ENCODE measurements at regions not wholly inside any gene's neighbourhood (a gene's known extent, or its start where the extent isn't known, plus 50 kb on each side); places are given as distances from the start of the nearest gene placed in this dataset.

DNA sequence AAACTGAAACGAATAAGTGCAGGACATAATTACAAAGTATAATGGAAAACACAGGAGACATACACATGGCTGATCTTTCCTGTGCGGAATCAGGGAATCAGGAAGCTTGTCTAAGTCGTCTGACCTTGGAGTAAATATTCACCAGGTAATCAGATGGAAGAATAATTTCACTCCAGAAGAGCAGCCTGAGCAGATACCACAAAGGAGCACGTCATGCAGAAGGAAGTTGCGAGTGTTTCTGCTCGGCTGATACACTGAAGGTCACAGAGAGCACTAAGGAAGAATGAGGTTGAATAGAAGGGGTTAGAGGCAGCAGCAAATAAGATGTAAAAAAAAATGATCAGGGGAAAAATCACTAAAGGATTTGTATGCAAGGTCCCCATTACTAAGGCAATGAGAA is 122.3 kb upstream of the GPC6 start:
- no peak for DNase-seq (ENCODE audit: low spot score in 2 of 2)
- no peak overlapping the region for H3K4me3 ChIP-seq
- in situ Hi-C loops (cut with MboI; ENCODE audit: low sequenced_read_pairs), result no loop called here
- no peaks in the 10 kb centered on the region for H3K27me3 ChIP-seq (ENCODE audit: low read depth)
- no peaks in the 10 kb centered on the region for H3K9me3 ChIP-seq
- no peaks in the 10 kb centered on the region for H3K4me1 ChIP-seq
- H3K36me3 ChIP-seq (replicated peaks), result no peaks in the 10 kb centered on the region

- in situ Hi-C loops (cut with MboI; ENCODE audit: low sequenced_read_pairs), result no loop called here
- peaks cover 2% of the 10 kb centered on the region; the same call in 1 of the 2 replicates for H3K27me3 ChIP-seq (ENCODE audit: low read depth)
- no peak for DNase-seq (ENCODE audit: low spot score in 2 of 2)
- H3K9me3 ChIP-seq, result no peaks in the 10 kb centered on the region
- H3K4me3 ChIP-seq, result no peak overlapping the region
- no peaks in the 10 kb centered on the region for H3K36me3 ChIP-seq (replicated peaks)
- H3K4me1 ChIP-seq, result no peaks in the 10 kb centered on the region
These were observed 118.5 kb upstream of the GPC6 start for GRCh38 chr13:93108111-93108601.

DNA sequence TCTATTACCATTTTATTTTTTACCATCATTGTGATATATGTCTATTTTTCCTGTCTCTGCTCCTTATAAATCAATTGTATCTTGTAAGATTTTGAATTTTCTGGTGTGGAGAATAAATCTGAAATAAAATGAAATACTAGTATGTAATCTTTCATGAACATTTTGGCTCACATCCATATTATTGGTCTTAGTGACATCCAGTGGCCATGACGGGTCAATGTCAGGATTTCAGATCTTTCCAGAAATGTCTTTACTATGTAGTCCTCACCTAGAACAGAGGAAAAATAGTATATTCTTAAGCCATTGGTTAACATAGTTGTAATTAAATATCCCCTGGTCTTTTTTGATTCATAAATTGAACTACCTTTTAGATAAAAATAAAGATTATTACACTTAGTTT is 109.8 kb upstream of the GPC6 start:
- Histone ChIP-seq H3K4me3 (no peak overlapping the region), H3K27me3 (ENCODE audit: low read depth) (0 out of 2 replicates have a peak, but pooled peaks cover 3% of the 10 kb centered on the region), H3K9me3 (no peaks in the 10 kb centered on the region), H3K4me1 (no peaks in the 10 kb centered on the region), H3K36me3 (replicated peaks) (no peaks in the 10 kb centered on the region)
- in situ Hi-C loops (cut with MboI; ENCODE audit: low sequenced_read_pairs), result no loop called here
- DNase-seq (ENCODE audit: low spot score in 2 of 2), result no peak

DNA sequence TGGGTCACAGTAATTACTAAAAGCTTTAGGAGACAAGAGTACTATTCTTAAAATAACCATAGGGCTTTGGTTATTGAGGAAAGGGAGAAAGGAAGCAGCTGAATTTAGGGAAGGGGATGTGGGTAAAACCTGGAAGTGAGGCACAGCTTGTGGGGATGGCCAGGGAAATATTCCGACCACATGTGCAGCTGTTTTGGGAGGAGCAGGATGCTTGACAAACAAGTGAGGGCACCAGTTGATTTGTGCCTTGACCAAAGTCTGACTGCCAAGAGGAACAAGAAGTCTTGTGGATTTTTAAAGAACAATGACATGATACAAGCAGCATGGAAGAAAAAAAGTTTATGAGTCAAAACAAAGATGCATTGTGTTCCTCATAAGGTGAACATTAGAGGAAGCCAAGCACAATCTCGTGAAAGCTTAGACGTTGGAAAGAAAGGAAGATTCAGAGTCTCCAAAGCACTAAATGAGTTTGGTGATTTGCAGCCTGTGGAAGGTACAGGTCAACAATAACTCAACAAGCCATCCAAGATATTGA is 108.5 kb upstream of the GPC6 start:
- in situ Hi-C loops (cut with MboI; ENCODE audit: low sequenced_read_pairs), result no loop called here
- Histone ChIP-seq H3K4me3 (no peak overlapping the region), H3K4me1 (no peaks in the 10 kb centered on the region), H3K9me3 (no peaks in the 10 kb centered on the region), H3K27me3 (ENCODE audit: low read depth) (0 out of 2 replicates have a peak, but pooled peaks cover 3% of the 10 kb centered on the region), H3K36me3 (replicated peaks) (no peaks in the 10 kb centered on the region)
- no peak for DNase-seq (ENCODE audit: low spot score in 2 of 2)

GRCh38 chr13:93140912-93141311 is 85.7 kb upstream of the GPC6 start:
- Histone ChIP-seq H3K4me3 (no peak overlapping the region), H3K9me3 (no peaks in the 10 kb centered on the region), H3K4me1 (no peaks in the 10 kb centered on the region), H3K27me3 (ENCODE audit: low read depth) (no peaks in the 10 kb centered on the region), H3K36me3 (replicated peaks) (no peaks in the 10 kb centered on the region)
- in situ Hi-C loops (cut with MboI; ENCODE audit: low sequenced_read_pairs), result no loop called here
- no peak for DNase-seq (ENCODE audit: low spot score in 2 of 2)

- no peaks in the 10 kb centered on the region for H3K27me3 ChIP-seq (ENCODE audit: low read depth)
- no peak for DNase-seq (ENCODE audit: low spot score in 2 of 2)
- H3K36me3 ChIP-seq (replicated peaks), result no peaks in the 10 kb centered on the region
- in situ Hi-C loops (cut with MboI; ENCODE audit: low sequenced_read_pairs), result no loop called here
- H3K4me1 ChIP-seq, result no peaks in the 10 kb centered on the region
- no peaks in the 10 kb centered on the region for H3K9me3 ChIP-seq
- no peak overlapping the region for H3K4me3 ChIP-seq
These were observed 82.6 kb upstream of the GPC6 start for GRCh38 chr13:93144031-93144430.

GRCh38 chr13:93145199-93145598 is 81.4 kb upstream of the GPC6 start:
- Histone ChIP-seq H3K4me3 (no peak overlapping the region), H3K36me3 (replicated peaks) (no peaks in the 10 kb centered on the region), H3K4me1 (no peaks in the 10 kb centered on the region), H3K9me3 (no peaks in the 10 kb centered on the region), H3K27me3 (ENCODE audit: low read depth) (no peaks in the 10 kb centered on the region)
- in situ Hi-C loops (cut with MboI; ENCODE audit: low sequenced_read_pairs), result no loop called here
- DNase-seq (ENCODE audit: low spot score in 2 of 2), result no peak

DNA sequence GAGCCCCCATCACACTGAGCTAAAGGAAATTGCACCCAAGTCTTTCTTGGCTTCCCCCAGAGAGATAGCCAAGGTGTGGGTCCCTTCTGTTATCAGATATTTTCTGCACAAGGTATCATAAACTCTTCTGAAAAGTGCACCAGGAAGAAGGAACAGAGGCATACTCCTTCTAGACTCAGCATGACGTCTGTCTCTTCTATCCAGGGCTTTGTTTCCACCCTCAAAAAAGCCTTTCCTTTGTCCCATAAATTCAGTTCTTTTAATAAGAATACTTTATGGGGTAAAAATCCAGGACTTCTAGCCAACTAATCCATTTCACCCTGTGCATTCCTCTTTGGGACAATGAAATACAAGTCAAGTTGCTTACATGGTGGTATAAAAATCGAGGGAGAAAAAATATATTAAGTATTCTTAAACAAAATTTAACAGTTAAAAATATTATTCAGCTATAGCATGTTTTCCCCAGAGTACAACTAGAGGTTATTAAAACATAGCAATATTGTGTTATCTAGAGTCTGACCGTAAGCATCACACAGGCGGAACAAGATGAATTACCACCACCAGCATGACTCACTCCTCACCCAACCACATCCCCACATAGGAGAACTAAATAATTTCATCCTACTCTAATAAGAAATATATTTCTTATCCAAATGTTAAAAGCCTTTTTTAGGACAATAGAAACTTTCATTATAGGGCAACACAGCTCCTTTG is 79.9 kb upstream of the GPC6 start:
- in situ Hi-C loops (cut with MboI; ENCODE audit: low sequenced_read_pairs), result no loop called here
- peak in 1 of 2 experiments; percentile 16 for DNase-seq (ENCODE audit: low spot score in 2 of 2)

GRCh38 chr13:93147298-93147645 is 79.3 kb upstream of the GPC6 start:
- H3K4me3 ChIP-seq, result no peak overlapping the region
- no peak for DNase-seq (ENCODE audit: low spot score in 2 of 2)
- in situ Hi-C loops (cut with MboI; ENCODE audit: low sequenced_read_pairs), result no loop called here
- H3K9me3 ChIP-seq, result no peaks in the 10 kb centered on the region
- no peaks in the 10 kb centered on the region for H3K4me1 ChIP-seq
- no peaks in the 10 kb centered on the region for H3K36me3 ChIP-seq (replicated peaks)
- no peaks in the 10 kb centered on the region for H3K27me3 ChIP-seq (ENCODE audit: low read depth)

More for the DNA sequence above, 79.9 kb upstream of the GPC6 start:
- Histone ChIP-seq H3K36me3 (replicated peaks) (no peaks in the 10 kb centered on the region), H3K4me1 (no peaks in the 10 kb centered on the region), H3K4me3 (no peak overlapping the region), H3K27me3 (ENCODE audit: low read depth) (no peaks in the 10 kb centered on the region), H3K9me3 (no peaks in the 10 kb centered on the region)

DNA sequence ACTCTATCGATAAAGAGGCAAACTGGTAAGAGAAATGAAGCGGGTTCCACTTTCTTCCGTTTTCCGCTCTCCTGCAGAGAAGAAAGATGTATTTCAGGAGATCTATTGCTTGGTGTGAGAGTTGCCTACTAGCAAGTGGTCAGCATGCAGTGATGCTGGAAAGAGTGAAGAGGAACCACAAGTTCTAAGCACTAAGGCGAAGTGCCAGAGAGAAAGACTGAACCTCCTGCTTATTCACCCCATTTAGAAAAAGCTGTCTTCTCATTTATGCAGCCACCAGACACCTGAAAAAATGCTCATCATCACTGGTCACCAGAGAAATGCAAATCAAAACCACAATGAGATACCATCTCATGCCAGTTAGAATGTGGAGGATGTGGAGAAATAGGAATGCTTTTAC is 78.7 kb upstream of the GPC6 start:
- no peaks in the 10 kb centered on the region for H3K9me3 ChIP-seq
- no peak overlapping the region for H3K4me3 ChIP-seq
- in situ Hi-C loops (cut with MboI; ENCODE audit: low sequenced_read_pairs), result no loop called here
- H3K27me3 ChIP-seq (ENCODE audit: low read depth), result no peaks in the 10 kb centered on the region
- no peaks in the 10 kb centered on the region for H3K4me1 ChIP-seq
- no peaks in the 10 kb centered on the region for H3K36me3 ChIP-seq (replicated peaks)
- no peak for DNase-seq (ENCODE audit: low spot score in 2 of 2)

DNA sequence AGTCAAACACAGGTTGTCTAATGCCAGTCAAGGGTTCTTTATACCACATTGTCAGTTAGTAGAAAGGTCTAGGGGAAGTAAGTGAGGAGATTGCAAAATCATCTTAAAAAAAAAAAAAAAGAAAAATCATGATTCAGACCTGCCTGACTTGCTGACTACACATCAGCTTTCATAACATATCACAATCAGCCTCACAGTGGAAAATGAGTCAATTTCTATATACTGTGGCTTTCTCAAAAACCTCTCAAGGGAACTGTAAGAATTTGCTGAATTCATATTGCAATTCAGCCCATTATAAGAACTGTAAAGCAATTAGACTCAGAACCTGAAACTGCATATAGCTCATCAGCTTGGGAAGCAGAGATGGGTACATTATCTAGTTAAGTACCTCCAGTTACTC is 75.3 kb upstream of the GPC6 start:
- no peaks in the 10 kb centered on the region for H3K36me3 ChIP-seq (replicated peaks)
- in situ Hi-C loops (cut with MboI; ENCODE audit: low sequenced_read_pairs), result no loop called here
- DNase-seq (ENCODE audit: low spot score in 2 of 2), result no peak

DNA sequence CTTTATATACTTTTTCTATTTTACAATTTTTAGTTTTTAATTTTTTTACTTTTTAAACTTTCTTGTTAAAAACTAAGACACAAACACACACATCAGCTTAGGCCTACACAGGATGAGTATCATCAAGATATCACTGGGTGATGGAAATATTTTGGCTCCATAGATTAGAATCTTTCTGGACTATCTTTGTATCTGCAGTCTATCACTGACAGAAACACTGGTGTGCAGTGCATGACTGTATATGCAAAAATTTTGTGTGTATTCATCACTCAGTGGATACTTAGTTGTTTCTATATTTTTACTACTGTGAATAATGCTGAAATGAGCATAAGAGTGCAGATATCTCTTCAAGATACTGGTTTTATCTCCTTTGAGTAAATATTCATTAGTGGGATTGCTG is 68.0 kb upstream of the GPC6 start:
- Histone ChIP-seq H3K9me3 (no peaks in the 10 kb centered on the region), H3K27me3 (ENCODE audit: low read depth) (no peaks in the 10 kb centered on the region), H3K36me3 (replicated peaks) (no peaks in the 10 kb centered on the region), H3K4me1 (no peaks in the 10 kb centered on the region), H3K4me3 (no peak overlapping the region)
- in situ Hi-C loops (cut with MboI; ENCODE audit: low sequenced_read_pairs), result no loop called here
- no peak for DNase-seq (ENCODE audit: low spot score in 2 of 2)

More for the DNA sequence above, 75.3 kb upstream of the GPC6 start:
- Histone ChIP-seq H3K4me1 (no peaks in the 10 kb centered on the region), H3K9me3 (no peaks in the 10 kb centered on the region), H3K27me3 (ENCODE audit: low read depth) (no peaks in the 10 kb centered on the region), H3K4me3 (no peak overlapping the region)

DNA sequence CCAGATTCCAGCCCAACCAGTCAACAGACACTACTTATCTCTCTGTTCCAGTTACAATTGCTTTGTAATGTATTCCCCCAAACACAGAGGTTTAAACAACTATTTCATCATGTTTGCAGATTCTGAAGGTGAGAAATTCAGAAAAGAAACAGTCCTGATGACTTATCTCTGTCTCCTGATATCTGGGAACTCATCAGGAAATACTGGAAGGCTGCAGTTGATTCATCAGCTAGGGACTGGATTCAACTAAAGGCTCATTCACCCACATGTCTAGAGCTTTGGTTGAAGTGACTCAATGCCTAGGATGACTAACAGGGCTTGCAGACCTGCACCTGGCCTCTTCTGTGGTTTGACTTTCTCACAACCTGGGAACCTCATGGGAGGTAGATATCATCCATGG is 56.6 kb upstream of the GPC6 start:
- in situ Hi-C loops (cut with MboI; ENCODE audit: low sequenced_read_pairs), result no loop called here
- Histone ChIP-seq H3K4me1 (no peaks in the 10 kb centered on the region), H3K4me3 (no peak overlapping the region), H3K36me3 (replicated peaks) (no peaks in the 10 kb centered on the region), H3K9me3 (no peaks in the 10 kb centered on the region), H3K27me3 (ENCODE audit: low read depth) (no peaks in the 10 kb centered on the region)
- DNase-seq (ENCODE audit: low spot score in 2 of 2), result no peak

DNA sequence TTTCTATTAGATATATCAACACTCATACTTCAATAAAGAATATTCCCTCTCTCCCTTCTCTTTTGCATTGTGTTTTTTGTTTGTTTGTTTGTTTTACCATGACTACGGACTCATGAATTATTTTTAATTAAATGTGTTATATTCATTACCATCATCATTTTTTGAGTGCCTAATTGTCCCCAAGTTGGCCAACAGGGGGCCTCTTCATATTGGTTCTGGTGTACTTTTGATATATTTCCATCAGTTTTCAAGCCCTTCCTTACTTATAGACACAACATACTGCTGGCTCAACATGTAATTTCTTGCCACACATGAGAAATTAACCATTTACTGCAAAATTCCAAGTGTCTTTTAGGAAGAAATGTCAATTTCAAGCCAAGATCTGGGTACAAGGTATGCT is 54.5 kb upstream of the GPC6 start:
- in situ Hi-C loops (cut with MboI; ENCODE audit: low sequenced_read_pairs), result no loop called here
- peak in 1 of 2 experiments; percentile 27 for DNase-seq (ENCODE audit: low spot score in 2 of 2)
- no peaks in the 10 kb centered on the region for H3K4me1 ChIP-seq

More for the DNA sequence above, 54.5 kb upstream of the GPC6 start:
- 0 out of 2 replicates have a peak, but pooled peaks cover 2% of the 10 kb centered on the region for H3K27me3 ChIP-seq (ENCODE audit: low read depth)
- H3K4me3 ChIP-seq, result no peak overlapping the region
- H3K9me3 ChIP-seq, result no peaks in the 10 kb centered on the region
- H3K36me3 ChIP-seq (replicated peaks), result no peaks in the 10 kb centered on the region
